DOHH2 (cell line): ENCODE measurements at regions not wholly inside any gene's neighbourhood (a gene's known extent, or its start where the extent isn't known, plus 50 kb on each side); places are given as distances from the start of the nearest gene placed in this dataset.

Experiments used
- EZH2phosphoT487 ChIP-seq: fragments of 200-600 bp; sonication (generic); IDR thresholded peaks from 2 replicates; pipeline ENCODE4 v1.6.1; 2017; ENCODE audit warnings: borderline replicate concordance, mild to moderate bottlenecking, antibody characterized with exemption, low read length, moderate library complexity, mixed read lengths
- TF ChIP-seq, protein P1 (sequence below): fragments of 200-600 bp; sonication (generic); IDR thresholded peaks from one replicate; pipeline ENCODE4 v1.5.1; 2014; ENCODE audit warnings: antibody characterized with exemption, mild to moderate bottlenecking, low read depth, low read length; ENCODE audit not compliant: poor library complexity, severe bottlenecking

DNA sequence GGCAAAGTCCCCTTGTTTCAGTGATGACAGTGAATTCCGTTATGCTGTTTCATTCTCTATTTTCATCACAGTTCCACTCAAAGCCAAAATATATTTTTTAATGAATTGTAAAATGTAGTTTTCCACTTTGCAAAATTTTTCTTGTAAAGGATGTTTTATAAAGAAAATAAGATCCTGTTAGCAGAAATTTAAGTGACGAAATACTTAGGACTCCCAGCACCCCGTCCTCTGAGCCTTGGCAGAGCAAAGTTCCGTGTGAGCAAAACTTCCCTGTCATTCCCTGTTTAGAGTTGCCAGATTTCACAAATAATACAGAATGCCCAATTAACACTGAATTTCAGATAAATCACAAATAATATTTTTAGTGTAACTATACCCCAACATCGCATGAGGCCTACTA, 81.0 kb upstream of the RBPJ start:
- TF ChIP-seq, protein P1, sequence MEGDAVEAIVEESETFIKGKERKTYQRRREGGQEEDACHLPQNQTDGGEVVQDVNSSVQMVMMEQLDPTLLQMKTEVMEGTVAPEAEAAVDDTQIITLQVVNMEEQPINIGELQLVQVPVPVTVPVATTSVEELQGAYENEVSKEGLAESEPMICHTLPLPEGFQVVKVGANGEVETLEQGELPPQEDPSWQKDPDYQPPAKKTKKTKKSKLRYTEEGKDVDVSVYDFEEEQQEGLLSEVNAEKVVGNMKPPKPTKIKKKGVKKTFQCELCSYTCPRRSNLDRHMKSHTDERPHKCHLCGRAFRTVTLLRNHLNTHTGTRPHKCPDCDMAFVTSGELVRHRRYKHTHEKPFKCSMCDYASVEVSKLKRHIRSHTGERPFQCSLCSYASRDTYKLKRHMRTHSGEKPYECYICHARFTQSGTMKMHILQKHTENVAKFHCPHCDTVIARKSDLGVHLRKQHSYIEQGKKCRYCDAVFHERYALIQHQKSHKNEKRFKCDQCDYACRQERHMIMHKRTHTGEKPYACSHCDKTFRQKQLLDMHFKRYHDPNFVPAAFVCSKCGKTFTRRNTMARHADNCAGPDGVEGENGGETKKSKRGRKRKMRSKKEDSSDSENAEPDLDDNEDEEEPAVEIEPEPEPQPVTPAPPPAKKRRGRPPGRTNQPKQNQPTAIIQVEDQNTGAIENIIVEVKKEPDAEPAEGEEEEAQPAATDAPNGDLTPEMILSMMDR, result no peak
- TF ChIP-seq EZH2phosphoT487, result no peak
